Endothelial cell of umbilical vein (primary cell): ENCODE measurements at regions not wholly inside any gene's neighbourhood (a gene's known extent, or its start where the extent isn't known, plus 50 kb on each side); places are given as distances from the start of the nearest gene placed in this dataset.

ENCODE experiments used
- CTCF ChIP-seq, 2 donors: IDR thresholded peaks; 1 replicate in 1 of 2; 2 replicates in 1 of 2; pipeline ENCODE4 v1.5.1; 2011; ENCODE audit warnings: low read length in 2 of 2, mild to moderate bottlenecking in 2 of 2, moderate library complexity in 2 of 2, control low read depth in 1 of 2, inconsistent platforms in 1 of 2, low read depth in 1 of 2; ENCODE audit not compliant: insufficient read depth in 1 of 2; ENCODE audit errors: extremely low read depth in 1 of 2
- EZH2 ChIP-seq: IDR thresholded peaks from 2 replicates; pipeline ENCODE4 v1.6.1; 2012; ENCODE audit warnings: borderline replicate concordance, low read depth, mild to moderate bottlenecking, moderate library complexity, low read length, inconsistent platforms; ENCODE audit not compliant: severe bottlenecking
- FOS ChIP-seq: IDR thresholded peaks from 2 replicates; pipeline ENCODE4 v1.6.1; 2011; ENCODE audit warnings: mild to moderate bottlenecking, low read length, moderate library complexity, borderline replicate concordance; ENCODE audit not compliant: insufficient read depth
- JUN ChIP-seq: IDR thresholded peaks from 2 replicates; pipeline ENCODE4 v1.6.1; 2011; ENCODE audit warnings: borderline replicate concordance, low read depth; ENCODE audit not compliant: insufficient read length, insufficient read depth
- MAX ChIP-seq: IDR thresholded peaks from 2 replicates; pipeline ENCODE4 v1.6.1; 2011; ENCODE audit not compliant: insufficient read depth, insufficient read length
- POLR2A ChIP-seq: IDR thresholded peaks from 2 replicates; pipeline ENCODE4 v1.6.1; 2012; ENCODE audit warnings: low read depth, mild to moderate bottlenecking, control low read depth, low read length
- POLR2AphosphoS5 ChIP-seq: IDR thresholded peaks from 2 replicates; pipeline ENCODE4 v1.6.1; 2012; ENCODE audit warnings: low read depth, mild to moderate bottlenecking, control low read depth, low read length, moderate library complexity; ENCODE audit not compliant: insufficient read depth

GRCh38 chr1:181190364-181191035 is 102.0 kb downstream of the IER5 start:
- no peak for TF ChIP-seq POLR2A
- no peak for TF ChIP-seq CTCF (IDR thresholded peaks at IDR 0.05; ENCODE audit: extremely low read depth in 1 of 2, insufficient read depth in 1 of 2, low read depth in 1 of 2, low read length in 2 of 2)
- TF ChIP-seq EZH2, result no peak
- TF ChIP-seq JUN, result no peak
- no peak for TF ChIP-seq MAX
- no peak for TF ChIP-seq POLR2AphosphoS5
- TF ChIP-seq FOS, result no peak
